Type B pancreatic cell (in vitro differentiated cells): ENCODE measurements at regions not wholly inside any gene's neighbourhood (a gene's known extent, or its start where the extent isn't known, plus 50 kb on each side); places are given as distances from the start of the nearest gene placed in this dataset.

Experiments
- DNase-seq: peaks from one replicate; pipeline ENCODE4 v3.0.0; 2021; ENCODE audit warnings: mixed read lengths; ENCODE audit not compliant: unreplicated experiment; ENCODE audit errors: extremely low spot score
- H3K27ac Mint-ChIP-seq: 2 replicates; pipeline ENCODE4 v1.8.0; 2021; ENCODE audit warnings: mild to moderate bottlenecking, mixed read lengths
- H3K27me3 Mint-ChIP-seq: 2 replicates; pipeline ENCODE4 v1.8.0; 2021; ENCODE audit warnings: mixed read lengths
- H3K36me3 Mint-ChIP-seq: 2 replicates; pipeline ENCODE4 v1.8.0; 2021; ENCODE audit warnings: mixed read lengths
- H3K4me1 Mint-ChIP-seq: one replicate; pipeline ENCODE4 v1.8.0; 2021; ENCODE audit warnings: mixed read lengths; ENCODE audit not compliant: unreplicated experiment
- H3K4me3 Mint-ChIP-seq: 2 replicates; pipeline ENCODE4 v1.8.0; 2021; ENCODE audit warnings: mild to moderate bottlenecking, mixed read lengths
- H3K9me3 Mint-ChIP-seq: 2 replicates; pipeline ENCODE4 v1.8.0; 2021; ENCODE audit warnings: mixed read lengths
- TF ChIP-seq, protein P1 (sequence below): fragments of 200-600 bp; sonication (generic); conservative IDR thresholded peaks from 2 replicates; pipeline ENCODE4 v1.5.0; 2021; ENCODE audit warnings: antibody characterized with exemption, mild to moderate bottlenecking

DNA sequence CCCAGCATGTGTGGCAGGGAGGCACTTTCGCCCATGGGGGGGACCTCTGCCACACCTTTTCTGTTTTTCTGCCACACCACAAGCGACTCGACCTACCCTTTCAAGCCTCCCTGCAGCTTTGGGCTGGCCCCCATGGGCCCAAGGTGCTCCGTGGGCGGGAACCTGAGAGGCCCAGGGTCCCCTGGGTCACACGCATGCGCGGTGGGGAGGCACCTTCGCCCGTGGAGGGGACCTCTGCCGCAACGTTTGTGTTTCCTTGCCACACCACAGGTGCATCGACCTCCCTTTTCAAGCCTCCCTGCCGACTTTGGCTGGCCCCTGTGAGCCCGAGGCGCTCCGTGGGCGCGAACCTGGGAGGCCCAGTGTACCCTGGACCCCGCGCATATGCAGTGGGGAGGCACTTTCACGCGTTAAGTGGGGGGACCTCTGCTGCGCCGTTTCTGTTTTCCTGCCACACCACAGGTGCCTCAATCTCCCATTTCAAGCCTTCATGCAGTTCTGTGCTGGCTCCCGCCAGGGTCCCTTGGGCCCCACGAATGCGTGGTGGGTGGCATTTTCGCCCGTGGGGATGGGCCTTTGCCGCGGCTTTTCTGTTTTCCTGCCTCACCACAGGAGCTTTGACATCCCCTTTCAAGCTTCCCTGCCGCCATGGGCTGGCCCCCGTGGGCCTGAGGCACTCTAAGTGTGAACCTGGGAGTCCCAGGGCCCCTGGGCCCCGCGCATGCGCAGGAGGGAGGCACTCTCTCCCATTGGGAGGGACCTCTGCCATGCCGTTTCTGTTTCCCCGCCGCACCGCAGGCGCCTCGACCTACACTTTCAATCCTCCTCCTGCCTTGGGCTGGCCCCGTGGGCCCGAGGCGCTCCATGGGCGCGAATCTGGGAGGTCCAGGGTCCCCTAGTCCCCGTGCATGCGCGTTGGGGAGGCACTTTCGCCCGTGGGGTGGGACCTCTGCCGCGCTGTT lies 332.2 kb downstream of the ALG10 start:
- Mint-ChIP-seq H3K27ac (no peak overlapping the region), H3K27me3 (no peaks in the 10 kb centered on the region), H3K36me3 (no peaks in the 10 kb centered on the region), H3K9me3 (no peaks in the 10 kb centered on the region), H3K4me1 (no peaks in the 10 kb centered on the region), H3K4me3 (no peak overlapping the region)
- TF ChIP-seq, protein P1, sequence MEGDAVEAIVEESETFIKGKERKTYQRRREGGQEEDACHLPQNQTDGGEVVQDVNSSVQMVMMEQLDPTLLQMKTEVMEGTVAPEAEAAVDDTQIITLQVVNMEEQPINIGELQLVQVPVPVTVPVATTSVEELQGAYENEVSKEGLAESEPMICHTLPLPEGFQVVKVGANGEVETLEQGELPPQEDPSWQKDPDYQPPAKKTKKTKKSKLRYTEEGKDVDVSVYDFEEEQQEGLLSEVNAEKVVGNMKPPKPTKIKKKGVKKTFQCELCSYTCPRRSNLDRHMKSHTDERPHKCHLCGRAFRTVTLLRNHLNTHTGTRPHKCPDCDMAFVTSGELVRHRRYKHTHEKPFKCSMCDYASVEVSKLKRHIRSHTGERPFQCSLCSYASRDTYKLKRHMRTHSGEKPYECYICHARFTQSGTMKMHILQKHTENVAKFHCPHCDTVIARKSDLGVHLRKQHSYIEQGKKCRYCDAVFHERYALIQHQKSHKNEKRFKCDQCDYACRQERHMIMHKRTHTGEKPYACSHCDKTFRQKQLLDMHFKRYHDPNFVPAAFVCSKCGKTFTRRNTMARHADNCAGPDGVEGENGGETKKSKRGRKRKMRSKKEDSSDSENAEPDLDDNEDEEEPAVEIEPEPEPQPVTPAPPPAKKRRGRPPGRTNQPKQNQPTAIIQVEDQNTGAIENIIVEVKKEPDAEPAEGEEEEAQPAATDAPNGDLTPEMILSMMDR: no peak
- DNase-seq: no peak

DNA sequence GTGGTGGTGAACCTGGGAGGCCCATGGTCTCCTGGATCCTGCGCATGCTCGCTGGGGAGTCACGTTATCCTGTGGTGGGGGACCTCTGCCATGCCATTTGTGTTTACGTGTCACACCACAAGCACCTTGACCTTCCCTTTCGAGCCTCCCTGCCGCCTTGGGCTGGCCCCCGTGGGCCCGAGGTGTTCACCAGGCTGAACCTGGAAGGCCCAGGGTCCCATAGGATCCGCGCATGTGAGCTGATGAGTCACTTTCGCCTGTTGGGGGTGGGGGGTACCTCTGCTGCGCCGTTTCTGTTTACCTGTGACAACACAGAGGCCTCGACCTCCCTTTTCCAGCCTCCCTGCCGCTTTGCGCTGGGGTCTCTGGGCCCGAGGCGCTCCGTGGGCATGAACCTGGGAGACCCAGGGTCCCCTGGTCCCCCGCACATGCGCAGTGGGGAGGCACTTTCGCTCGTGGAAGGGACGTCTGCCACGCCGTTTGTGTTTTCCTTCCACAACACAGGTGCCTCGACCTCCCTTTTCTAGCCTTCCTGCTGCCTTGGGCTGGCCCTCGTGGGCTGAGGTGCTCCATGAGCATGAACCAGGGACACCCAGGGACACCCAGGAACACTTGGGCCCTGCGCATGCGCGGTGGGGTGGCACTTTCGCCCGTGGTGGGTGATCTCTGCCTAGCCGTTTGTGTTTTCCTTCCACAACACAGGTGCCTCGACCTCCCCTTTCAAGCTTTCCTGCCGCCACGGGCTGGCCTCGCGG lies 334.1 kb downstream of the ALG10 start:
- H3K36me3 Mint-ChIP-seq: no peaks in the 10 kb centered on the region
- TF ChIP-seq, protein P1: no peak
- no peak overlapping the region for H3K27ac Mint-ChIP-seq
- H3K4me3 Mint-ChIP-seq: no peak overlapping the region
- H3K9me3 Mint-ChIP-seq: no peaks in the 10 kb centered on the region
- no peak for DNase-seq
- no peaks in the 10 kb centered on the region for H3K27me3 Mint-ChIP-seq
- H3K4me1 Mint-ChIP-seq: no peaks in the 10 kb centered on the region

DNA sequence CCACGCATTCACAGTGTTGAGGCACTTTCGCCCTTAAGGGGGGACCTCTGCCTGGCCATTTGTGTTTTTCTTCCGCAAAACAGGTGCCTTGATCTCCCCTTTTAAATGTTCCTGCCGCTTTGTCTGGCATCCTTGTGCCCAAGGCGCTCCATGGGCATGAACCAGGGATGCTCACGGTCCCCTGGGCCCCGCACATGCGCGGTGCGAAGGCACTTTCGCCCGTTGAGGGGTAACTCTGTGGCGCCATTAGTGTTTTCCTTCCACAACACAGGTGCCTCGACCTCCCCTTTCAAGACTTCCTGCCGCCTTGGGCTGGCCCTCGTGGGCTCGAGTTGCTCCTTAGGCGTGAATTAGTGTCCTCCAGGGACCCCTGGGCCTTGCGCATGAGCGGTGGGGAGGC lies 335.5 kb downstream of the ALG10 start:
- H3K9me3 Mint-ChIP-seq: no peaks in the 10 kb centered on the region
- H3K27me3 Mint-ChIP-seq: no peaks in the 10 kb centered on the region
- DNase-seq: no peak
- H3K4me3 Mint-ChIP-seq: no peak overlapping the region
- TF ChIP-seq, protein P1: no peak
- no peak overlapping the region for H3K27ac Mint-ChIP-seq
- H3K36me3 Mint-ChIP-seq: no peaks in the 10 kb centered on the region
- no peaks in the 10 kb centered on the region for H3K4me1 Mint-ChIP-seq

DNA sequence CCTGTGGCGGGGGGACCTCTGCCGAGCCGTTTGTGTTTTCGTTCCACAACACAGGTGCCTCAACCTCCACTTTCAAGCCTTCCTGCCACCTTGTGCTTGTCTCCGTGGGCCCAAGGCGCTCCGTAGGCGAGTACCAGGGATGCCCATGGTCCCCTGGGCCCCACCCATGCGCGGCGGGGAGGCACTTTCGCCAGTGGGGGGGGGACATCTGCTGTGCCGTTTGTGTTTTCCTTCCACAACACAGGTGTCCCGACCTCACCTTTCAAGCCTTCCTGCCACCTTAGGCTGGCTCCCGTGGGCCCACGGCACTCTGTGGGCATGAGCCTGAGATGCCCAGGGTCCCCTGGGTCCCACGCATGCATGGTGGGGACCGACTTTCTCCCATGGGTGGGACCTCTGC lies 335.9 kb downstream of the ALG10 start:
- H3K27me3 Mint-ChIP-seq: no peaks in the 10 kb centered on the region
- no peak overlapping the region for H3K27ac Mint-ChIP-seq
- no peaks in the 10 kb centered on the region for H3K9me3 Mint-ChIP-seq
- H3K36me3 Mint-ChIP-seq: no peaks in the 10 kb centered on the region
- H3K4me3 Mint-ChIP-seq: no peak overlapping the region
- H3K4me1 Mint-ChIP-seq: no peaks in the 10 kb centered on the region
- no peak for DNase-seq
- TF ChIP-seq, protein P1: no peak

DNA sequence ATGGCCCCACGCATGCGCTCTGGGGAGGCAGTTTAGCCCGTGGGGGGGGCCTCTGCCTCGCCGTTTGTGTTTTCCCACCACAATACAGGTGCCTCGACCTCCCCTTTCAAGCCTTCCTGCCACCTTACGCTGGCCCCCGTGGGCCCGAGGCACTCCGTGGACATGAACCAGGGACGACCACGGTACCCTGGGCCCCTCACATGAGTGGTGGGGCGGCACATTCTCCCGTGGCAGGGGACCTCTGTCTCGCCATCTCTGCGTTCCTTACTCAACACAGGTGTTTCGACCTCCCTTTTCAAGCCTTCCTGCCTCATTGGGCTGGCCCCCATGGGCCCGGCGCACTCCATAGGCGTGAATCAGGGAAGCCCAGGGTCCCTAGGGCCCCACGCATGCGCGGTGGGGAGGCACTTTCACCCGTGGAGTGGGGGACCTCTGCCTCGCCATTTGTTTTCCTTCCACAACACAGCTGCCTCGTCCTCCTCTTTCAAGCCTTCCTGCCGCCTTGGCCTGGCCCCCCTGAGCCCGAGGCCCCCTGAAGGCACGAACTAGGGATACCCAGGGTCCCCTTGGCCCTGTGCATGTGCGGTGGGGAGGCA lies 339.5 kb downstream of the ALG10 start:
- H3K4me3 Mint-ChIP-seq: no peak overlapping the region
- H3K36me3 Mint-ChIP-seq: peaks cover 4% of the 10 kb centered on the region
- DNase-seq: no peak
- H3K4me1 Mint-ChIP-seq: no peaks in the 10 kb centered on the region
- no peaks in the 10 kb centered on the region for H3K27me3 Mint-ChIP-seq
- no peaks in the 10 kb centered on the region for H3K9me3 Mint-ChIP-seq
- TF ChIP-seq, protein P1: no peak
- no peak overlapping the region for H3K27ac Mint-ChIP-seq
